HG03521 (cell line): ENCODE measurements at regions not wholly inside any gene's neighbourhood (a gene's known extent, or its start where the extent isn't known, plus 50 kb on each side); places are given as distances from the start of the nearest gene placed in this dataset.
"Not testable (repeated sequence)": the region's sequence is repeated elsewhere in the genome, so short reads cannot be mapped to it uniquely, and the experiment has no call there.

Experiments used
- ATAC-seq: cut with Tn5 transposase; IDR thresholded peaks from one replicate; pipeline ENCODE4 v1.9.1; 2021; ENCODE audit warnings: mild to moderate bottlenecking, moderate library complexity; ENCODE audit not compliant: unreplicated experiment

GRCh38 chr1:90317628-90318027 is 322.7 kb downstream of the ZNF326 start:
- ATAC-seq: no peak

- no peak for ATAC-seq
Measured at GRCh38 chr1:90314533-90314932, 319.6 kb downstream of the ZNF326 start.

- no peak for ATAC-seq
Measured at GRCh38 chr1:90313778-90314177, 318.9 kb downstream of the ZNF326 start.

GRCh38 chr1:90309806-90310205 is 314.9 kb downstream of the ZNF326 start:
- ATAC-seq: no peak

GRCh38 chr1:90308421-90308820 is 313.5 kb downstream of the ZNF326 start:
- ATAC-seq: no peak

- no peak for ATAC-seq
Measured at GRCh38 chr1:90305577-90305976, 310.7 kb downstream of the ZNF326 start.

- no peak for ATAC-seq
Measured at GRCh38 chr1:90296327-90296726, 301.4 kb downstream of the ZNF326 start.

DNA sequence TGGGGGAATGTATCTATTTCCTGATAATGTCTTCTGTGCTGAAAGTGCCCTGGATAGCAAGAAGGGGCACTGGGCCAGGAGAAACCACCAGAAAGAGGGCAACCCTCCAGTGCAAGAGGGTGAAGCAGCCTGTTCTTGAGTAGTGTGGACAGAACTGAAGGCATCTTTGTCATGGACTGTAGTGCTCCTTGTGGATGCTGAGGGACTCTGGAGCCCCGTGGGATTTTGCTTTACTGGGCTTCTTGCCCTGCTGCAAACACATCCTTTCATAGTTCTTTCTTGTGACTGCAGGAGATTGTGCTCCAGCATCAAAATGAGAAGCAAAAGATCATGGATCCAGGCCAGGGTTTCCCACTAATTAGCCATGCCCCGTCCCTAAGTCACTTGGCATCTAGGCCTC is 300.6 kb downstream of the ZNF326 start:
- ATAC-seq: no peak

DNA sequence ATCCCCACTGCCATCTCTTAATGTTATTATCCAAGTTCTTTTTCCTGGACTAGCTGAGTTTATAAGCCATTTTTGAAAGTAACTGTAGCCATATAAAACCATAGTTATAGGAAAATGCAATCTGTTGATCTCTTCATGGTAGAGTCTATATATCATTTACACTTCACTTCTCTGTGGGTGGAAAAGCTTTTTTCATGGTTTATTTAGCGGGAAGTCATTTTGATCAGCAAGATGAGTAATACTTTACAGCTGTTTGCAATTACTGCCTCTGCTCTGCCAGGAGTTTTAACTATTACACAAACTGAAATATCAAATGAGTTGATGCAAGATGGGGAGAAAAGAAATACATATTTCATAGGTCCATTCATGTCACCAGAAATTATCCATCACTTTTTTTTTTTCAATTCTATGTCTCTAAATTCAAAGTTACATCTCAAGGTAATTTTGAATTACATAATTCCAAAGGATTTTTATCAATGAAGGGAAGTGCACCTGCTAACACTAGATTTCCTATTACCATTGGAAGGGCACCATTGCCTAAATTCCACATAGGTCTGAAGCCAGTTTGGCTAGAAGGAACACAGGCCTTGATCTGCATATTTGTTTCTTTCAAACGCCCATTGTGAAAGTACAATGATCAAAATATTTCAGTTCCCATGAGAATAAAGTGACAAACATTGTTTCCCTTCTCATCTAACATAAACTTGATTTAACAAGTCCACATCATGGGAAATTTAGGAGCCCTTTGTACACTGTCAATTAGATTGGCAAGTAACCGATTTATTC is 296.7 kb downstream of the ZNF326 start:
- ATAC-seq: no peak

GRCh38 chr1:90282811-90283210 is 287.9 kb downstream of the ZNF326 start:
- no peak for ATAC-seq

GRCh38 chr1:90281886-90282285 is 287.0 kb downstream of the ZNF326 start:
- ATAC-seq: not testable (repeated sequence)

- ATAC-seq: no peak
Measured at GRCh38 chr1:90277270-90277669, 282.4 kb downstream of the ZNF326 start.

DNA sequence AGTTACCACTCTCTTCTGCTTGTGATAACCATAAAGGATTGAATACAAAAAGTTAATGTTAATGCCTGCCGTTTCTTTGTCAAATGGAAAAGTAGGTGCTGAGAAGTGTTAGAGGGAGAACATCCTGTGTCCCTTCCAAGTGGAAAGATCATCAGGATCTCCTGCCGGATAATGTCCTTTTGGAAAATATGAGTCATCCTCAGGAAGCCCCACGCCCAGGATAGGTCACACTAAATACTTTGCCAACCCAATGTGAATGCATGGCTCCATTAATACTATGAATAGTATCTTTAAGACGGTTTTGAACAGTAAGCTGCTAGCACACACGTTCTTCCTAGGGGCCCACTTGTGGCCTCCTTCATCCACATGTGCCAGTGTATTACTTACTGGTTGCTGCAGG is 279.5 kb downstream of the ZNF326 start:
- no peak for ATAC-seq

DNA sequence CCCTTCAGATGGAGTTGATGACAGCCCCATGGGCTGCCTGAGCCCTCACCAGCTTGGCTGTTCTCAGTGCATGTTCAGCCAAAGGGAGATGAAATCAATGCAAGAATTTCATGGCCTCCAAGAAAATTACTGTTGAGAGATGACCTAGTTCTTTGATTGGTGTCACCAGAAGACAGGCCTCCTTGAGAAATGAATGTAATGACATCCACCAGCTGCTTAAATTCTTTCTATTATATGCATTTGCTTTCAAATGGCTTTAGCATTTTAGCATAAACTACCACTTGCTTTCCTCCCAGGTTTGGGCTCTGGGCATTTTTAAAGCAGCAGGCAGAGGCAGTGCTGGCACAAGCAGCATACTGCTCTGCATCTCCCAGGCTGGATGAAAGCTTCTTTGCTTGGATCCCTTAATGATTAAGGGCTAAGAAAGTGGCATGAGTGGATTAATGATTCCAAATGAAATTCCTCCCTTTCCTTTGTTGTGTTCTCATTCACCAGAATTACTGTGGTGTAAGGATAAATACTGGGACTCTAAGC is 278.4 kb downstream of the ZNF326 start:
- ATAC-seq: no peak

GRCh38 chr1:90262791-90263190 is 267.9 kb downstream of the ZNF326 start:
- no peak for ATAC-seq

GRCh38 chr1:90262286-90262685 is 267.4 kb downstream of the ZNF326 start:
- ATAC-seq: no peak

- ATAC-seq: no peak
Measured at GRCh38 chr1:90246069-90246468, 251.2 kb downstream of the ZNF326 start.

DNA sequence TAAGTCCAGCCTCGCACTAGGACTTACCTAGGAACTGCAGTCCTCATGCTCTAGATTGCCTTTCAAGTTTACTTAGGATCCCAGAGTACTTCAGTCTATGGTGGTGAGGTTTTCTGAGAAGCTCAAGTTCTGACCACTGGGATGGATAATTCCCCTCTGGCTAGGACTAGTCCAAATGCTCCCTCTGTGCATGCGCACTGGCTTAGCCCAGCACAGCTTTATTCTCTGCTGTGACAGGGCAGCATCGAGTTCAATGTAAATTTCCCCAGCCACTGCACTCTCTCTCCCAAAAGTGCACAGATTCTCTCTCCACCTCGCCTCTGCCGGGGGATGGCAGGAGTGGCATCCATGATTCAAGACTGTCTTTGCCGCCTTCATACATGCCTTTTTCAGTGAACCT is 241.6 kb downstream of the ZNF326 start:
- ATAC-seq: no peak

DNA sequence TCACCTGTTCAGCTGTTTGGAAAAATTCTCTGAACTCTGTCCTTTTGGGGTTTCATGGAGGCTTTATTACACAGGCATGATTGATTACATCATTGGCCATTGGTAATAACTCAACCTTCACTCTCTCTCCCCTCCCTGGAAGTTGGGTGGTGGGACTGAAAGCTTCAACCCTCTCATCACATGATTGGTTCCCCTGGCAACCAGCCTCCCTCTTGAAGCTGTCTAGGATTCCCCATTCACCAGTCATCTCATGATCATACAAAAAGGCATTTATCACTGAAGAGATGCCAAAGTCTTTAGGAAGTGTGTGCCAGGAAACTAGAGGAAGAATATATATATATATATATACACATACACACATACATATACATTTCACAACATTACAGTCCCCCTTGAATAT is 228.5 kb downstream of the ZNF326 start:
- ATAC-seq: no peak

DNA sequence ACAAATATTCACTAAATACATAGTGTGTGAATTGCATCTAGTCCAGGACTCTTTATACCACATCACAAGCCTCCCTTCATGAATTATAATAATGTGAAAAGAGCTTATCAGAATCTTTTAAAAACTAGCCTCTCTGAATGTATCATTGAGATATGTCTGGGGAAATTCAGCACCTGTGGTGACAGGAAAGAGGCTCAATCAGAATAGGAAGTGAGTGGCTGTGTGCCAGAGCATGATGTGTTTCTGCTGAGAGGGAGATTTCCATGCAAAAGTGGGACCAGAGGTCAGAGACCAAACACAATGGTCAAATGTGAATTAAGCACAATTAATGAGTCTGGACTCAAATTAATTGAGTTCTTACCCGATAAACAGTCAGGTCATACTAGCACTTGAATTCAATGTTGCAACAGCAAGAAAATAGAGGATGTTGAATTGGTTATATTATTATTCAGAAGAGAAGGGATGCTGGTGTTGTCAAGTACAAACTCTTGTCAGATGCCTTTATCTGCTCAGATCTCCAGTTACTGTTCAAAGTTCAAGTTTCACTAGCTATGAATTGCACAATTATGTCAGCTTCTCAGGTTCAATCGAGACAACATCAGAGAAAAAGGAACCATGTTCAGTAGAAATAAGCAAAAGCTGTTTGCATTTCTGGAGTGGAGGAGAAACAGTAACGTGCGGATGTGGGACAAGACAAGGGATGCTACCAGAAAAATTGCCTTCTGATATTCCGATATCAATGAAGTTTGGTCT is 226.2 kb downstream of the ZNF326 start:
- ATAC-seq: no peak

- no peak for ATAC-seq
Measured at GRCh38 chr1:90220496-90220895, 225.6 kb downstream of the ZNF326 start.
